LNCAP (cell line): ENCODE measurements at regions not wholly inside any gene's neighbourhood (a gene's known extent, or its start where the extent isn't known, plus 50 kb on each side); places are given as distances from the start of the nearest gene placed in this dataset.

Experiments used
- CTCF ChIP-seq: fragments of 450-650 bp; IDR thresholded peaks from 2 replicates; pipeline ENCODE4 v1.5.1; 2017; ENCODE audit warnings: mild to moderate bottlenecking

- no peak for TF ChIP-seq CTCF
Measured at GRCh38 chr15:62912808-62913207, 129.7 kb upstream of the TPM1 start.

- TF ChIP-seq CTCF: no peak
Measured at GRCh38 chr15:62913246-62913645, 129.3 kb upstream of the TPM1 start.

- TF ChIP-seq CTCF: no peak
Measured at GRCh38 chr15:62914461-62915079, 128.0 kb upstream of the TPM1 start.

GRCh38 chr15:62920682-62921502 is 121.7 kb upstream of the TPM1 start:
- TF ChIP-seq CTCF: no peak

- no peak for TF ChIP-seq CTCF
Measured at GRCh38 chr15:62922514-62922913, 120.0 kb upstream of the TPM1 start.

GRCh38 chr15:62925875-62926274 is 116.7 kb upstream of the TPM1 start:
- TF ChIP-seq CTCF: no peak

GRCh38 chr15:62927196-62927595 is 115.4 kb upstream of the TPM1 start:
- no peak for TF ChIP-seq CTCF
